ENCODE measurements at regions not wholly inside any gene's neighbourhood (a gene's known extent, or its start where the extent isn't known, plus 50 kb on each side); places are given as distances from the start of the nearest gene placed in this dataset.

DNA sequence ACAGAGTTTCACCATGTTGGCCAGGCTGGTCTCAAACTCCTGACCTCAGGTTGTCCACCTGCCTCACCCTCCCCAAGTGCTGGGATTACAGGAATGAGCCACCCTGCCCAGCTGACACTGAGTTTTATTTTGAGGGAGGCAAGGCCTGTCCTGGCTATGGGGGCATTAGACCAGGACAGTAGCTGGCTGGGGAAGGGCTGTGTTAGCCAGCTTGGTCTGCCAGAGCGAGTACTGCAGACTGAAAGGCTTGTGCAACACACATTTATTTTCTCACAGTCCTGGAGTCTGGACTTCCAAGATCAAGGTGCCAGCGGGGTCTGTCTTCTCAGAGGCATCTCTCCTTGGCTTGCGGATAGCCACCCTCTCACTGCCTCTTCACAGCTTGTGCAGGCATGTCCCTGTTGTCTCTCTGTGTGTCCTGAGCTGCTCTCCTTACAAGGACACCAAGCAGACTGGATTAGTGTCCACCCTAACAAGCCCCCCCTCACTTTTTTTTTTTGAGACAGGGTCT is 59.4 kb upstream of the HAAO start:
- Histone ChIP-seq H3K36me3 (ENCODE audit: control insufficient read depth, insufficient read depth, low read length) (no peaks in the 10 kb centered on the region), H3K4me3 (ENCODE audit: low read depth in 2 of 2, low read length in 2 of 2) (no peak overlapping the region), H3K9me3 (ENCODE audit: control insufficient read depth, insufficient read depth, low read depth, low read length) (no peaks in the 10 kb centered on the region), H3K27me3 (ENCODE audit: control insufficient read depth, insufficient read depth, low read length) (no peaks in the 10 kb centered on the region), H3K4me1 (ENCODE audit: control insufficient read depth, insufficient read depth, low read length) (no peaks in the 10 kb centered on the region), H3K27ac (ENCODE audit: low read length) (no peak overlapping the region)
- no TSS peak for BruUV-seq (replicated peaks)
- ChIA-PET POLR2A (interaction anchor here (0.6 kb wide), 1 partner anchor 310 kb away, joined by 3 read pairs; no protein-coding TSS in a partner anchor), CTCF (no interaction called here)
- no peak for TF ChIP-seq REST (IDR thresholded peaks at IDR 0.05; ENCODE audit: insufficient read depth in 1 of 2, low read depth in 2 of 2, low read length in 1 of 2)
- no peak for TF ChIP-seq CTCF (IDR thresholded peaks at IDR 0.05)
- no peak for TF ChIP-seq POLR2AphosphoS5 (IDR thresholded peaks at IDR 0.05; ENCODE audit: low read depth, low read length)
- no peak for TF ChIP-seq TCF7L2 (IDR thresholded peaks at IDR 0.05; ENCODE audit: low read depth, low read length)
- TF ChIP-seq SIN3A (IDR thresholded peaks at IDR 0.05; ENCODE audit: borderline replicate concordance, insufficient read depth, low read depth, low read length) = no peak
- ATAC-seq = no peak
- in situ Hi-C loops (cut with HindIII; ENCODE audit: low pct_unique_long_range_greater_than_20kb, low sequenced_read_pairs) = no loop called here
- DNase-seq (ENCODE audit: low read depth, low spot score) = no peak
- intact Hi-C loops (cut with micrococcal nuclease; ENCODE audit: unreplicated experiment) = no loop called here

DNA sequence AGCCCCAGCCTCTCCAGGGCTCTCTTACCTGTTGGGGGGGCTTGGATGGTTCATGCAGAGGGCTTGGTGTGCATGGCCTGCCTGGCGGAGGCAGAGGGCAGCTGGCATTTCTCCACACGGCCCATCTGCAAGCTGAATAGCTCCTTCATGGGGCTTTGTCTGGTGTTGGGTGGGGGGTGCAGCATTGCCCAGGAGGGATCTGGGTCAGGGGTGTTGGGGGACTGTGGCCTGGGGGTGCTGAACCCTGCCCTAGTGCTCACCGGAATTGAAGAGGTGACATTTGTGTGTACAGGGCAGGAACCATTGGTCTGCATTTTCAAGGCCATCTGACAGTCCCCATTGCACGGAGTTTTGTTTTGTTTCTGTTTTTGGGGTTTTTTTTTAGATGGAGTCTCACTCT is 58.8 kb upstream of the HAAO start:
- Histone ChIP-seq H3K36me3 (ENCODE audit: control insufficient read depth, insufficient read depth, low read length) (no peaks in the 10 kb centered on the region), H3K27ac (ENCODE audit: low read length) (no peak overlapping the region), H3K27me3 (ENCODE audit: control insufficient read depth, insufficient read depth, low read length) (no peaks in the 10 kb centered on the region), H3K4me1 (ENCODE audit: control insufficient read depth, insufficient read depth, low read length) (no peaks in the 10 kb centered on the region), H3K4me3 (ENCODE audit: low read depth in 2 of 2, low read length in 2 of 2) (no peak overlapping the region), H3K9me3 (ENCODE audit: control insufficient read depth, insufficient read depth, low read depth, low read length) (no peaks in the 10 kb centered on the region)
- ATAC-seq (no peak), DNase-seq (ENCODE audit: low read depth, low spot score) (no peak)
- BruUV-seq (replicated peaks) = no TSS peak
- in situ Hi-C loops (cut with HindIII; ENCODE audit: low pct_unique_long_range_greater_than_20kb, low sequenced_read_pairs) (no loop called here), intact Hi-C loops (cut with micrococcal nuclease; ENCODE audit: unreplicated experiment) (no loop called here)
- CTCF ChIA-PET = no interaction called here
- POLR2A ChIA-PET = no interaction called here
- TF ChIP-seq POLR2AphosphoS5 (IDR thresholded peaks at IDR 0.05; ENCODE audit: low read depth, low read length) = no peak
- TF ChIP-seq REST (IDR thresholded peaks at IDR 0.05; ENCODE audit: insufficient read depth in 1 of 2, low read depth in 2 of 2, low read length in 1 of 2) = no peak
- TF ChIP-seq CTCF (IDR thresholded peaks at IDR 0.05) = no peak
- TF ChIP-seq SIN3A (IDR thresholded peaks at IDR 0.05; ENCODE audit: borderline replicate concordance, insufficient read depth, low read depth, low read length) = no peak
- TF ChIP-seq TCF7L2 (IDR thresholded peaks at IDR 0.05; ENCODE audit: low read depth, low read length) = no peak

All from Panc1 (cell line).